GM12864 (cell line): ENCODE measurements at regions not wholly inside any gene's neighbourhood (a gene's known extent, or its start where the extent isn't known, plus 50 kb on each side); places are given as distances from the start of the nearest gene placed in this dataset.

Experiments
- DNase-seq: peaks from one replicate; pipeline ENCODE4 v3.0.0-alpha.2; 2011; ENCODE audit warnings: low read depth
- H3K4me3 ChIP-seq: 2 replicates; pipeline ENCODE4 v1.5.1; 2011; ENCODE audit warnings: mild to moderate bottlenecking, low read depth, low read length, control low read depth
- TF ChIP-seq, protein P1 (sequence below): IDR thresholded peaks from 2 replicates; pipeline ENCODE4 v1.5.1; 2011; ENCODE audit warnings: low read depth, mild to moderate bottlenecking, moderate library complexity, low read length, control low read depth, inconsistent platforms; ENCODE audit errors: missing control alignments

DNA sequence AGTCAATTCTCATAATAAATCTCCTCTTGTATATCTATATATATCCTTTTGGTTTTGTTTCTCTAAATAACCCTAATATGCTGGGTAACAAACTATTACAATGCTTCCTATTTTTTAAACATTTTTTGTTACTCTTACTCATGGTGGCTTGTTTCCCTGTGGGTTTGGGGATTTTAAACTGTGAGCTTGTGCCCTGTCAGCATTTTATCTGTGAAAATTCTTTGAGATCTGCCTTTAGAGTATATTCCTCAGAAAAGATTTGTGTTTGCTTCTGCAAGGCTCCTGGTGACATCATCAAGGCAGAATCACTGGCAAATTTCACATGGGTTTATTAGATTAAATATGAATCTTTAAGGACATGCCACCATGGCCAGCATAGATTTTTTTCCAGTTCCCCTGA, 273.6 kb downstream of the LRFN2 start:
- TF ChIP-seq, protein P1, sequence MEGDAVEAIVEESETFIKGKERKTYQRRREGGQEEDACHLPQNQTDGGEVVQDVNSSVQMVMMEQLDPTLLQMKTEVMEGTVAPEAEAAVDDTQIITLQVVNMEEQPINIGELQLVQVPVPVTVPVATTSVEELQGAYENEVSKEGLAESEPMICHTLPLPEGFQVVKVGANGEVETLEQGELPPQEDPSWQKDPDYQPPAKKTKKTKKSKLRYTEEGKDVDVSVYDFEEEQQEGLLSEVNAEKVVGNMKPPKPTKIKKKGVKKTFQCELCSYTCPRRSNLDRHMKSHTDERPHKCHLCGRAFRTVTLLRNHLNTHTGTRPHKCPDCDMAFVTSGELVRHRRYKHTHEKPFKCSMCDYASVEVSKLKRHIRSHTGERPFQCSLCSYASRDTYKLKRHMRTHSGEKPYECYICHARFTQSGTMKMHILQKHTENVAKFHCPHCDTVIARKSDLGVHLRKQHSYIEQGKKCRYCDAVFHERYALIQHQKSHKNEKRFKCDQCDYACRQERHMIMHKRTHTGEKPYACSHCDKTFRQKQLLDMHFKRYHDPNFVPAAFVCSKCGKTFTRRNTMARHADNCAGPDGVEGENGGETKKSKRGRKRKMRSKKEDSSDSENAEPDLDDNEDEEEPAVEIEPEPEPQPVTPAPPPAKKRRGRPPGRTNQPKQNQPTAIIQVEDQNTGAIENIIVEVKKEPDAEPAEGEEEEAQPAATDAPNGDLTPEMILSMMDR, result no peak
- H3K4me3 ChIP-seq, result no peak overlapping the region

DNA sequence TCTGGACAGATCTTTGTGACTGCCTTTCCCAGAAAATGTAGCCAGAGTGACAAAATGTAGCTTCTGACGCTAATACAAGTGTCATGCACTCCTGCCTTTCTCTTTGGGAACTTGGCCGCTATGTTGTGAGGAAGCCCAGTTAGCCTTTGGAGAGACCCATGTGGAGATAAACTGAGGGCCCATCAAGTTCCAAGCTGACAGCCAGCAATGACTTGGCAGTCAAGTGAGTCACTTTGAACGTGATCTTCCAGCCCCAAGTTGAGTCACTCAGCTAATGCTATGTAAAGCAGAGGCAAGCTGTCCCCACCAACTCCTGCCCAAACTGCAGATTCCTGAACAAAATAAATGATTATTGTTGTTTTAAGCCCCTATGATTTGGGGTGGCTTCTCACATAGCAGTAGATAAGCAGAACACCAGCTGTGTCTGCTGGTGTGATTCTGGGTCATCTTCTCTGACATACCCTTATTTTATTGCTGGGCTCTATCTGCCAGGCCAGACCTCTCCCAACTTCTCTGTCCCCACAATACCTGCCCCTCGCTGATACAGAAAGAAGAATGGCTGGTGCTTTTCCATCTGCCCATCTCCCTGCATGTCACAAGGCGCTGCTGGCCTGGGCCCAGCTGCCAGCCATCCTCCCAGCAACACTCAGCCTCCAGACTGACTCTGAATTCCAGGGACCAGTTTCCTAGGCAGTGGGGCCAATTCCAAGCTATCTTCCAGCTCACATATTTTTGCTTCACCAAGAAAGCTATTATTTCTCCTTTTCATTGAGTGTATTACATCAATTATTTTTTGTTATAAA, 274.8 kb downstream of the LRFN2 start:
- H3K4me3 ChIP-seq, result no peak overlapping the region
- no peak for DNase-seq
- TF ChIP-seq, protein P1, result no peak

More for the DNA sequence above, 273.6 kb downstream of the LRFN2 start:
- DNase-seq, result no peak

DNA sequence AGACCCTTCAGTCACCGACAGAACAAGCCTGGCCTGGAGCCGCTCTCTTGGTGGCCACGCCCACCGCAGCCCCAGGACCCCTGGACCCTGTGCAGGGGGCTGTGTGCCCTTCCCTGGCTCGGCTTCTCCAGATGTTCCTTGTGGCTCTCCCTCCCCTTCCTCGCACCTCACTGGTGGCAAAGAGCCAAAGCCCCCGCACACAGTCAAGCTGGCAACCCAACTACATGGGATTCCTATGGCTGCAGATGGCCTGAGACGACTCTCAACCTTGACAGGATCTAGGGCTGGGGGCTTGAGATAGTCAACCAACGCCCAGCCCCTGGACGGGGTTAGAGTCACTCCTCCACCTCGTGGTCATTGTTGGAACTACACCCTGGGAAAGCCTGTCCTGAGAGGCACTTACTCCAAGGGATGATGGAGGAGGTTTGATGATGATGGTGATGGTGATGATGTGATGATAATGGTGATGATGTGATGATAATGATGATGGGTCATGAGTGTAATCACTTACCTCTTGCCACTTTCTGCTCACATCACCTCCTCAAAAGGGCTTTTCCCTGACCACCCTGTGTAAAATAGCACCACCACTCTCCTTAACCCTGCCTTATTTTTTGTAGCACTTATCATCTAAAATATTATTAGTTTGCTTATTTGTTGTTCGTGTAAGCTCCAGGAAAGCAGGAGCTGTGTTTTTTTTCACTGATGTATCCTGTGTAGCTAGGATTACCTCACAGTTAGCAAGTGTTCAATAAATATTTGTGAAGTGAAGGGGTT, 278.4 kb downstream of the LRFN2 start:
- TF ChIP-seq, protein P1, result peak; percentile 95
- no peak overlapping the region for H3K4me3 ChIP-seq
- peak; percentile 10 for DNase-seq

DNA sequence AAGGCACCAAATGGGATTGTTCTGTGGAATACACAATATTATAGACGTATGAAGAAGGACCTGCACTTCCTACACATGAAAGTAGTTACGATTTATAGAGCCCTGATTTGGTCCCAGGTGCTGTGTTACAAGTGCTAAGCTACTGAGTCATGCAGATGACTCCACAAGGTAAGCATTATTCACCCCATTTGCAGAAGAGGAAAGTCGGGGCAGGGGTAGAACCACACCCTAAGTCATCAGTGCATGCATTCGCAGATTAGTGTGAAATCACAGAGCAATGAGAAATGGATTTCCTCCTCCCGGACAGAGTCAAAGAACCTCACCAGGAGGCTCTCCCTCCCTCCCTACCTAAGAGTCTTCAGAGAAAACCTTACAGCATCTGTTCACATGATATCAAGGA, 279.5 kb downstream of the LRFN2 start:
- DNase-seq, result no peak
- H3K4me3 ChIP-seq, result no peak overlapping the region
- TF ChIP-seq, protein P1, result no peak

DNA sequence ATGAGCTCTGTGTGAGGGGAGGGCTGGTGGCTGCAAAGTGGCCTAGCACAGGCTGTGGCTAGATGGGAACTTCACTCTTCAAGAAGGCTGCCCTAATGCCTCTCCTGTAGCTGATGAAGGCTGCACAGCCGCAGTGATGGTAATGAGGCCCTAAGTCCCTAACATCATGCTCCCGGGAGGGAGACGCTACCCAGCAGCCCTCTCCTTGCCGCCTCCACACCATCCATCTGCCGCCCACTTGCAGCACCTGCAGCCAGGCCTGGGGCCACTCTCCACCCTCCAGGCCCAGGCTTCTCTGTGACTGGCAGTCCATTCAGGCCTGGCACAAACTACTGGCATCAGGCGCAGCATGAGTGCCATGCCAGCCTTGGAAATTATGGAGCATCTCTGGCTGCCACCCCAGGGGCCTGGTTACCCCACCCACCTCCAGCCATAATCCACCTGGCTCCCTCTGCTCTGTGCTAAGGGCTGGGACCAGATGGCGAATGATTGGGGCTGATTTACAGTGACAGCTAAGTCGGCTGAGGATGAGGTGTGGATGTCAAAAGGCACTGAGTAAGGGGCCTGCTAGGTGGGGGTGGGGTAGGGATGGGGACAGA, 284.2 kb downstream of the LRFN2 start:
- TF ChIP-seq, protein P1, result no peak
- DNase-seq, result no peak

DNA sequence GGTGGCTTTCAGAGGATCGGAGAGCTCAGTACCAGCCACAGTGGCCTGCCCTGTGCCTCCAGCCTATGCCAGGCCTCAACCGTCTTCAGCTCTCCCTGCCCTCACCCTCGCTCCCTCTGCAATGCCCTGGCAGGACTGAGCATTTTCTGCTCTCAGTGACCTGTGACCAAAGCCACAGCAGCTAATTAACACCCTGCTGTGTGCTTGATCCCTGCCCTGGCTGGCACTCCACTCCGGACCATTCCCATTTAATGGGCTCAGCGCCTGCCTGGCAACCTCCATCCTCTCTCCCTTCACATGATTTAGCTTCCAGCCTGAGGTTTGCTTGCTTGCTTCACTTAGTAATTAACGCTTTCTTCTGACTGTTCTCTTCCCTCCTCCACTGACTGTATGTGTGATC, 287.5 kb downstream of the LRFN2 start:
- H3K4me3 ChIP-seq, result no peak overlapping the region
- DNase-seq, result no peak
- TF ChIP-seq, protein P1, result no peak

More for the DNA sequence above, 284.2 kb downstream of the LRFN2 start:
- H3K4me3 ChIP-seq, result no peak overlapping the region
